Heart left ventricle (tissue), 13 donors: ENCODE measurements at regions not wholly inside any gene's neighbourhood (a gene's known extent, or its start where the extent isn't known, plus 50 kb on each side); places are given as distances from the start of the nearest gene placed in this dataset.

Source experiments
- POLR2A ChIP-seq, 2 donors: fragments of 450-650 bp; IDR thresholded peaks; one replicate each; pipeline ENCODE4 v1.6.1; 2017; ENCODE audit warnings: antibody characterized with exemption in 2 of 2, mild to moderate bottlenecking in 2 of 2, moderate library complexity in 2 of 2
- TF ChIP-seq, protein P1 (sequence below), 12 donors: fragments of 200-600 bp; sonication (generic) in 4 of 12; IDR thresholded peaks; one replicate each; pipeline versions ENCODE4 v1.5.0 to v1.8.0; 2018 to 2022; ENCODE audit warnings: antibody characterized with exemption in 12 of 12, mild to moderate bottlenecking in 5 of 12
- donor health status: ischemic (EF 13 %, LVEDD 7.1; RV severe dilation, severe dysfunction).
- donor health status: DM: no; HTN: yes; CAD: no.
- donor health status: DM: no; HTN: no; CAD: no.
- donor health status: ischemic (EF 25% LVEDD 6.9; RV normal size, moderate dysfunction).
- donor health status: ischemic (EF 25% LVEDD 5.7; RV mildly dilated, moderate dysfunction).
- donor health status: ischemic (EF 35%, LVEDD 5.7; RV mildly dilated, moderate dysfunction).
- donor health status: nonischemic (EF 11% LVEDD 7.7; RV severe dilation, severe dysfunction).
- donor health status: DM: yes; HTN: yes; CAD: no.
- donor health status: PGD.
- donor health status: ischemic (EF 29% LVEDD 5.4; RV normal size, mild dysfunction).
- donor health status: nonischemic (EF 23%, LVEDD 6.1; RV moderate dilation, normal function).

DNA sequence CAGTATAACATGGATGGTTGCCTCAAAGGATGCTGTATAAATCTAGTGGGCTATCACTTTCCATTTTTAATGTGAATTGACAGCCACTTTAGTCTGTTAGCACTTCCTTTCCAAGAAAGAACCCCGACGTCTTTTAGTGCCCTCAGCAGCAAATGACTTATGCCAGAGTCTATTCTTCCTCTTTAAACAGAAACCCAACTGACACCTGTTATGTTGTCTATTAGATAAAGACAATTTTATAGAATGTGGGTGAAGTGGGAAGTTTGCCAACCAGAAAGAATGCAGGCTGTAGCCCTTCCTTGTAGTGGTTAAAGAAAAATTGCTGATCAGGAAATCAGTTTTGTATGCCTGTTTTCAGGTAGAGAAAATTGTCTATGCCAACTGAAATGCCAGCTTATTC is 344.9 kb downstream of the ZNF326 start:
- TF ChIP-seq, protein P1, sequence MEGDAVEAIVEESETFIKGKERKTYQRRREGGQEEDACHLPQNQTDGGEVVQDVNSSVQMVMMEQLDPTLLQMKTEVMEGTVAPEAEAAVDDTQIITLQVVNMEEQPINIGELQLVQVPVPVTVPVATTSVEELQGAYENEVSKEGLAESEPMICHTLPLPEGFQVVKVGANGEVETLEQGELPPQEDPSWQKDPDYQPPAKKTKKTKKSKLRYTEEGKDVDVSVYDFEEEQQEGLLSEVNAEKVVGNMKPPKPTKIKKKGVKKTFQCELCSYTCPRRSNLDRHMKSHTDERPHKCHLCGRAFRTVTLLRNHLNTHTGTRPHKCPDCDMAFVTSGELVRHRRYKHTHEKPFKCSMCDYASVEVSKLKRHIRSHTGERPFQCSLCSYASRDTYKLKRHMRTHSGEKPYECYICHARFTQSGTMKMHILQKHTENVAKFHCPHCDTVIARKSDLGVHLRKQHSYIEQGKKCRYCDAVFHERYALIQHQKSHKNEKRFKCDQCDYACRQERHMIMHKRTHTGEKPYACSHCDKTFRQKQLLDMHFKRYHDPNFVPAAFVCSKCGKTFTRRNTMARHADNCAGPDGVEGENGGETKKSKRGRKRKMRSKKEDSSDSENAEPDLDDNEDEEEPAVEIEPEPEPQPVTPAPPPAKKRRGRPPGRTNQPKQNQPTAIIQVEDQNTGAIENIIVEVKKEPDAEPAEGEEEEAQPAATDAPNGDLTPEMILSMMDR (IDR thresholded peaks at IDR 0.05) = no peak
- TF ChIP-seq POLR2A (IDR thresholded peaks at IDR 0.05) = no peak
